Lower leg skin (tissue), 3 donors: ENCODE measurements at regions not wholly inside any gene's neighbourhood (a gene's known extent, or its start where the extent isn't known, plus 50 kb on each side); places are given as distances from the start of the nearest gene placed in this dataset.

Experiments used
- CTCF ChIP-seq, 3 donors: fragments of 450-650 bp; IDR thresholded peaks; one replicate each; pipeline ENCODE4 v1.5.1; 2016; ENCODE audit warnings: antibody characterized with exemption in 3 of 3, mild to moderate bottlenecking in 3 of 3, moderate library complexity in 2 of 3
- POLR2A ChIP-seq, 2 donors: fragments of 450-650 bp; IDR thresholded peaks; one replicate each; pipeline ENCODE4 v1.6.1; 2016 to 2017; ENCODE audit warnings: antibody characterized with exemption in 2 of 2, mild to moderate bottlenecking in 1 of 2, moderate library complexity in 1 of 2

- TF ChIP-seq CTCF (IDR thresholded peaks at IDR 0.05) (no peak), POLR2A (IDR thresholded peaks at IDR 0.05) (no peak)
Observed at GRCh38 chr14:98290596-98290995, 981.4 kb downstream of the BCL11B start.
